ENCODE measurements at regions not wholly inside any gene's neighbourhood (a gene's known extent, or its start where the extent isn't known, plus 50 kb on each side); places are given as distances from the start of the nearest gene placed in this dataset.

DNA sequence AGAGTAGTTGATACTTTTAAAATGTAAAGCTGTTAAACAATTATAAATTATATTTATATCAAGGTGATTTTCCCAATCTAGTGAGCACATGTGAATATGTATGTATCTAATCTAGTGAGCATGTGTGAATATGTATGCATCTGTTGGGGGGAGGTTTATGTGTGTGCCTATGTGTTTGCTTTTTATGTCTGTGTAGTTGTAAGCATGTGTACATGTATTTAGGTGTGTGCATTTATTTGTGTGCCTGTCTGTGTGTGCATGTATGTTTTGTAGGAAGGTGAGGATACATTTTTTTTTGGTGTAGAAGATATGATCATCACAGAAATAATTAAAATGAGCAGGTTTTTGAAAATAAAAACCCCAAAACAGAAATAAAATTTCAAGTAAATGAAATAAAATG lies 318.9 kb upstream of the CHRM3 start:
- Histone ChIP-seq H3K27me3 (no peaks in the 10 kb centered on the region), H3K27ac (no peak overlapping the region), H3K9me3 (peaks cover 0 to 6% of the 10 kb centered on the region in 2 donors), H3K36me3 (no peaks in the 10 kb centered on the region), H3K4me3 (no peak overlapping the region), H3K4me1 (no peaks in the 10 kb centered on the region)
- TF ChIP-seq, protein P1, sequence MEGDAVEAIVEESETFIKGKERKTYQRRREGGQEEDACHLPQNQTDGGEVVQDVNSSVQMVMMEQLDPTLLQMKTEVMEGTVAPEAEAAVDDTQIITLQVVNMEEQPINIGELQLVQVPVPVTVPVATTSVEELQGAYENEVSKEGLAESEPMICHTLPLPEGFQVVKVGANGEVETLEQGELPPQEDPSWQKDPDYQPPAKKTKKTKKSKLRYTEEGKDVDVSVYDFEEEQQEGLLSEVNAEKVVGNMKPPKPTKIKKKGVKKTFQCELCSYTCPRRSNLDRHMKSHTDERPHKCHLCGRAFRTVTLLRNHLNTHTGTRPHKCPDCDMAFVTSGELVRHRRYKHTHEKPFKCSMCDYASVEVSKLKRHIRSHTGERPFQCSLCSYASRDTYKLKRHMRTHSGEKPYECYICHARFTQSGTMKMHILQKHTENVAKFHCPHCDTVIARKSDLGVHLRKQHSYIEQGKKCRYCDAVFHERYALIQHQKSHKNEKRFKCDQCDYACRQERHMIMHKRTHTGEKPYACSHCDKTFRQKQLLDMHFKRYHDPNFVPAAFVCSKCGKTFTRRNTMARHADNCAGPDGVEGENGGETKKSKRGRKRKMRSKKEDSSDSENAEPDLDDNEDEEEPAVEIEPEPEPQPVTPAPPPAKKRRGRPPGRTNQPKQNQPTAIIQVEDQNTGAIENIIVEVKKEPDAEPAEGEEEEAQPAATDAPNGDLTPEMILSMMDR (IDR thresholded peaks at IDR 0.05) = no peak
- no peak for DNase-seq (ENCODE audit: low spot score)

DNA sequence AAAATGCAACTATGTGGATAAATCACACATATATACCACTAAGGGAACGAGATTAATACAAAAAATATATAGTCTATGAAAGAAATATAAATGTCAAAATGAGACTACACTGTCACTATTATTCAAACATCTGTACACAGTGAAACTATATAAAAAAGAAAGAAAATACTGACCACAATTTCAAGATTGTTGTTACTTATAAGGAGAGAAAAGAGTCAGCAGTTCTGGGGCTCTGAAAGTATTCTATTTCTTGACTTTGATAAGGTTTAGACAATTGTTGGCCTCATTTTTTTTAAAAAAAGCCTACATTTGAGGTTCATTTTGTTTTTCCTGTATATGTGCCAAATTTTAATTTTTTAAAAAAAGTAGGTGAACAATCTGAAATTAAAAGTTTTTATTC lies 319.3 kb upstream of the CHRM3 start:
- H3K27ac ChIP-seq = no peak overlapping the region
- H3K9me3 ChIP-seq = peaks cover 0 to 2% of the 10 kb centered on the region in 2 donors
- H3K27me3 ChIP-seq = no peaks in the 10 kb centered on the region
- no peaks in the 10 kb centered on the region for H3K36me3 ChIP-seq
- H3K4me1 ChIP-seq = no peaks in the 10 kb centered on the region
- TF ChIP-seq, protein P1 (IDR thresholded peaks at IDR 0.05) = no peak
- DNase-seq (ENCODE audit: low spot score) = no peak
- no peak overlapping the region for H3K4me3 ChIP-seq

DNA sequence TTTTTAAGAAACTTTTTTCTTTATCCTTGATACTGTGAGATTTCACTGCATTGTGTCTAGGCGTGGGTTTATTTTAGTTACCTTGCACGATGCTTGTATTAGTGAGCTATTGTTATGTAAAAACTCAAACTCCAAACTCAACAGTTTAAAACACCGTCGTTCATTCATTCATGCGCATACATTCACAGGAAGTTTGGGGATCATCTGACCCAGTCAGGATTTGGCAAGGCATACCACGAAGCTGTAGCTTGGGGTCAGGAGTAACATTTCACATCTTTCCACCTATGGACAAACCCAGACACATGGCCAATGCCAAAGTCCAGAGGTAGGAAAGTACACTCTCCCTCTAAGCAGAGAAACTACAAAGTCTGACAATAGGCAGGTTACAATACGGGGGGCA lies 324.6 kb upstream of the CHRM3 start:
- Histone ChIP-seq H3K4me3 (no peak overlapping the region), H3K4me1 (no peaks in the 10 kb centered on the region), H3K27ac (no peak overlapping the region), H3K27me3 (no peaks in the 10 kb centered on the region), H3K36me3 (no peaks in the 10 kb centered on the region), H3K9me3 (no peaks in the 10 kb centered on the region)
- TF ChIP-seq, protein P1 (IDR thresholded peaks at IDR 0.05) = no peak
- no peak for DNase-seq (ENCODE audit: low spot score)

DNA sequence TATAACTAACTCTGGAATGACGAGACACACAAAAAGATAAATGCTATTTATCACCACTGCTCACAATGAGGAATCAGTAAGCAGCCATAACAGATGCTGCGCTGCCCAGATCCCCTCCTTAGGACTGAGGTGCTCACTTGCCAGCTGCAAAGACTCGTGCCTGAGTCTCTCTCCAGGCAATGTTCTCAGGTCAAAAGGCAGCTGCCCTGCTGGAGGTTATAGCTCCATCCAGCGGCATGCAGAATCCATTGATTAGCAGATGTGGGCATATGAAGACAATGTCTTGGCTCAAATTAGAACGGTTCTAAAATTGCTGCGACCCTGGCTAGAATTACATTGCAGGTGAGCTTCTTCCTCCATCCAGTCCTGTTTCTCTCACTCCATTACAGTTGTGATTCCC lies 328.2 kb upstream of the CHRM3 start:
- no peak for DNase-seq (ENCODE audit: low spot score)
- H3K36me3 ChIP-seq = no peaks in the 10 kb centered on the region
- no peak overlapping the region for H3K27ac ChIP-seq
- TF ChIP-seq, protein P1 (IDR thresholded peaks at IDR 0.05) = no peak
- no peak overlapping the region for H3K4me3 ChIP-seq
- H3K4me1 ChIP-seq = no peaks in the 10 kb centered on the region
- H3K27me3 ChIP-seq = no peaks in the 10 kb centered on the region
- H3K9me3 ChIP-seq = no peaks in the 10 kb centered on the region

DNA sequence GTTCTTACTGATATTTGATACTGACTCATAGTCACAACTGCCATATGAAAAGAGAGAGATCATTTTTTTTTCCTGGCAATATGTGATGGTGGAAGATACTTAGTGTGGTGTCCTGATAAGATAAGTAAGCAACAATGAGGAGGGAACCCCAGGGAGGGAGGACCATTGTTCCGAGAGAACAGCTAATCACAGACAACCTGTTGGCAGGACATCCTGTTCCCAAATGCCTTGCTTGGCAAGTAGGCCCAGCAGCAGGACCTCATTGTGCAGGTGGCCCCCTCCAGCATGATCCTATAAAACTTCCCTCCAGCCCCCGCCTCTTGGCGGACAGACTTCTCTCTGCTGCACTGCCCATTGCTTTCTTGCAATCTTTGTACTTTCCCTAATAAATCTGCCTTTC lies 329.4 kb upstream of the CHRM3 start:
- Histone ChIP-seq H3K36me3 (no peaks in the 10 kb centered on the region), H3K27ac (no peak overlapping the region), H3K4me1 (no peaks in the 10 kb centered on the region), H3K4me3 (no peak overlapping the region), H3K27me3 (no peaks in the 10 kb centered on the region), H3K9me3 (no peaks in the 10 kb centered on the region)
- DNase-seq (ENCODE audit: low spot score) = no peak
- TF ChIP-seq, protein P1 (IDR thresholded peaks at IDR 0.05) = no peak

DNA sequence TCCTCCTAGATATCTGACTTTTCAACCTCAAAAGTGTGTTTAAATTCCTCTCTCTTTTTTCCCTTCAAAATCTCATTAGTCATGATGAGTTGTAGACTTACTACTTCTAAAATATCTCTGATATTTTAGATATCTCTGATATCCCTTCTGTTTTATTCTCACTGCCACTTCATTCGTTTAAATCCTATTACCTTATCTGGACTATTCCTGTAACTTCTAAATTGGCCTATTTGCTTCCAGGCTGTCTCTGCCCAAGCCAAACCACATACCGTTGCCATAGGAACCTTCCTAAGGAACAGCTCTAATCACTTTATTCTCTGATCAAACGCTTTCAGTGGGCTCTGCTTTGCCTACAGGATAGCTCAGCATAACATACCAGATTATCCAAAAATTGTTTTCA lies 333.1 kb upstream of the CHRM3 start:
- H3K27me3 ChIP-seq = no peaks in the 10 kb centered on the region
- TF ChIP-seq, protein P1 (IDR thresholded peaks at IDR 0.05) = no peak
- DNase-seq (ENCODE audit: low spot score) = no peak
- no peaks in the 10 kb centered on the region for H3K9me3 ChIP-seq
- H3K27ac ChIP-seq = no peak overlapping the region
- no peak overlapping the region for H3K4me3 ChIP-seq
- H3K36me3 ChIP-seq = no peaks in the 10 kb centered on the region
- no peaks in the 10 kb centered on the region for H3K4me1 ChIP-seq
